IMR-90 (cell line): ENCODE measurements at regions not wholly inside any gene's neighbourhood (a gene's known extent, or its start where the extent isn't known, plus 50 kb on each side); places are given as distances from the start of the nearest gene placed in this dataset.

ENCODE experiments used
- ATAC-seq: fragments of 200-7000 bp; cut with Tn5 transposase; 2 replicates; pipeline ENCODE4 v1.9.1; 2020; ENCODE audit warnings: low read depth, mild to moderate bottlenecking, moderate library complexity
- BruUV-seq: library from RNA; stranded (reverse); fragments of 400-500 nt; replicated peaks from 2 replicates; lab custom pipeline; 2021; lab: Mats Ljungman, UMichigan
- CTCF ChIA-PET: fragments of 300-600 bp; formaldehyde crosslinking; extraction: SDS; loops from one replicate; lab custom pipeline; 2021; ENCODE audit warnings: antibody characterized with exemption; lab: Yijun Ruan, JAX
- POLR2A ChIA-PET: fragments of 300-600 bp; sonication (Branson Sonifier 250); formaldehyde crosslinking; loops from one replicate; lab custom pipeline; 2022; ENCODE audit warnings: antibody characterized with exemption; ENCODE audit not compliant: unreplicated experiment; lab: Charles Lee
- DNase-seq: peaks from one replicate; pipeline ENCODE4 v3.0.0; 2013
- H2AFZ ChIP-seq: replicated peaks from 2 replicates; pipeline ENCODE3; 2013; ENCODE audit warnings: low read length, mild to moderate bottlenecking; ENCODE audit not compliant: poor library complexity
- H2AK5ac ChIP-seq: 2 replicates; pipeline ENCODE4 v1.6.1; 2013; ENCODE audit warnings: low read depth, low read length, inconsistent platforms
- H2AK9ac ChIP-seq: replicated peaks from 2 replicates; pipeline ENCODE3; 2013; ENCODE audit warnings: mild to moderate bottlenecking, low read depth, low read length, moderate library complexity; ENCODE audit not compliant: poor library complexity
- H2BK120ac ChIP-seq: 2 replicates; pipeline ENCODE4 v1.6.1; 2013; ENCODE audit warnings: low read depth, low read length, inconsistent platforms
- H2BK15ac ChIP-seq: 3 replicates; pipeline ENCODE4 v1.6.1; 2013; ENCODE audit warnings: low read depth, low read length, inconsistent platforms
- H2BK20ac ChIP-seq: 2 replicates; pipeline ENCODE4 v1.6.1; 2013; ENCODE audit warnings: low read depth, mild to moderate bottlenecking, inconsistent platforms, low read length, moderate library complexity
- H2BK5ac ChIP-seq: 2 replicates; pipeline ENCODE4 v1.6.1; 2013; ENCODE audit warnings: mild to moderate bottlenecking, low read depth, low read length, inconsistent platforms; ENCODE audit not compliant: poor library complexity, severe bottlenecking
- H3K14ac ChIP-seq: replicated peaks from 2 replicates; pipeline ENCODE4 v1.6.1; 2013; ENCODE audit warnings: low read depth, low read length, inconsistent platforms
- H3K18ac ChIP-seq: 2 replicates; pipeline ENCODE4 v1.6.1; 2013; ENCODE audit warnings: low read depth, low read length, control low read depth
- H3K23ac ChIP-seq: 2 replicates; pipeline ENCODE4 v1.6.1; 2013; ENCODE audit warnings: low read depth, low read length, inconsistent platforms
- H3K27ac ChIP-seq: 2 replicates; pipeline ENCODE4 v1.5.1; 2013; ENCODE audit warnings: mild to moderate bottlenecking, control low read depth, low read length; ENCODE audit not compliant: insufficient read depth
- H3K27me3 ChIP-seq: 2 replicates; pipeline ENCODE4 v1.6.1; 2013; ENCODE audit warnings: low read length; ENCODE audit not compliant: control insufficient read depth, insufficient read depth
- H3K36me3 ChIP-seq: 2 replicates; pipeline ENCODE4 v1.6.1; 2013; ENCODE audit warnings: low read length, mixed read lengths; ENCODE audit not compliant: control insufficient read depth, insufficient read depth
- H3K4ac ChIP-seq: 2 replicates; pipeline ENCODE4 v1.6.1; 2013; ENCODE audit warnings: low read depth, low read length, inconsistent platforms
- H3K4me1 ChIP-seq: 2 replicates; pipeline ENCODE4 v1.6.1; 2013; ENCODE audit warnings: low read length, mixed read lengths; ENCODE audit not compliant: control insufficient read depth, insufficient read depth
- H3K4me2 ChIP-seq: 2 replicates; pipeline ENCODE4 v1.6.1; 2013; ENCODE audit warnings: low read depth, mild to moderate bottlenecking, control low read depth, low read length, moderate library complexity
- H3K4me3 ChIP-seq: 2 replicates; pipeline ENCODE4 v1.5.1; 2013; ENCODE audit warnings: low read depth, mild to moderate bottlenecking, control low read depth, low read length, moderate library complexity; ENCODE audit not compliant: insufficient read depth
- H3K56ac ChIP-seq: 2 replicates; pipeline ENCODE4 v1.6.1; 2013; ENCODE audit warnings: low read length, inconsistent platforms; ENCODE audit not compliant: insufficient read depth; ENCODE audit errors: extremely low read depth
- H3K79me1 ChIP-seq, 2 experiments: 2 replicates each; pipeline ENCODE4 v1.6.1; 2013; ENCODE audit warnings: low read length in 2 of 2, inconsistent platforms in 1 of 2, low read depth in 1 of 2
- H3K9ac ChIP-seq: 2 replicates; pipeline ENCODE4 v1.6.1; 2013; ENCODE audit warnings: low read depth, low read length, control low read depth
- H3K9me1 ChIP-seq: 2 replicates; pipeline ENCODE4 v1.6.1; 2013; ENCODE audit warnings: low read length, inconsistent platforms; ENCODE audit not compliant: insufficient read depth
- H3K9me3 ChIP-seq: 2 replicates; pipeline ENCODE4 v1.6.1; 2013; ENCODE audit warnings: low read length; ENCODE audit not compliant: control insufficient read depth, insufficient read depth
- H4K20me1 ChIP-seq: 2 replicates; pipeline ENCODE4 v1.6.1; 2013; ENCODE audit warnings: low read length, inconsistent platforms; ENCODE audit not compliant: insufficient read depth
- H4K5ac ChIP-seq: 2 replicates; pipeline ENCODE4 v1.6.1; 2013; ENCODE audit warnings: mild to moderate bottlenecking, low read depth, low read length, control low read depth
- H4K8ac ChIP-seq, 2 experiments: 2 replicates each; pipeline ENCODE4 v1.6.1; 2013; ENCODE audit warnings: low read depth in 2 of 2, low read length in 2 of 2, control low read depth in 1 of 2, inconsistent platforms in 1 of 2
- H4K91ac ChIP-seq: 2 replicates; pipeline ENCODE4 v1.6.1; 2013; ENCODE audit warnings: low read depth, low read length, inconsistent platforms; ENCODE audit not compliant: insufficient read depth
- BHLHE40 ChIP-seq: fragments of 150-350 bp; IDR thresholded peaks from 2 replicates; pipeline ENCODE4 v1.6.1; 2016; ENCODE audit warnings: mild to moderate bottlenecking, low read depth, low read length
- CTCF ChIP-seq: conservative IDR thresholded peaks from 2 replicates; pipeline ENCODE4 v1.5.1; 2012; ENCODE audit warnings: mild to moderate bottlenecking, low read depth, low read length, improper control_type of control experiment
- ELK1 ChIP-seq: fragments of 150-350 bp; IDR thresholded peaks from 2 replicates; pipeline ENCODE4 v1.6.1; 2016; ENCODE audit warnings: low read depth, mild to moderate bottlenecking, low read length, moderate library complexity, borderline replicate concordance
- FOS ChIP-seq: fragments of 150-350 bp; IDR thresholded peaks from 2 replicates; pipeline ENCODE4 v1.6.1; 2016; ENCODE audit warnings: low read depth, low read length
- MAFK ChIP-seq: IDR thresholded peaks from 2 replicates; pipeline ENCODE4 v1.6.1; 2012; ENCODE audit warnings: low read depth, low read length, improper control_type of control experiment
- NFE2L2 ChIP-seq: fragments of 150-350 bp; IDR thresholded peaks from 2 replicates; pipeline ENCODE4 v1.6.1; 2016; ENCODE audit warnings: low read depth, mild to moderate bottlenecking, low read length
- POLR2A ChIP-seq: IDR thresholded peaks from 2 replicates; pipeline ENCODE4 v1.6.1; 2012; ENCODE audit warnings: mild to moderate bottlenecking, low read depth, low read length
- RAD21 ChIP-seq: IDR thresholded peaks from 2 replicates; pipeline ENCODE4 v1.6.1; 2012; ENCODE audit warnings: low read length, improper control_type of control experiment
- RCOR1 ChIP-seq: IDR thresholded peaks from 2 replicates; pipeline ENCODE4 v1.6.1; 2012; ENCODE audit warnings: mild to moderate bottlenecking, low read length, improper control_type of control experiment; ENCODE audit not compliant: insufficient replicate concordance
- RFX5 ChIP-seq: IDR thresholded peaks from 2 replicates; pipeline ENCODE4 v1.8.0; 2012; ENCODE audit warnings: low read depth, mild to moderate bottlenecking, low read length, moderate library complexity
- SMC3 ChIP-seq: fragments of 150-350 bp; IDR thresholded peaks from 2 replicates; pipeline ENCODE4 v1.6.1; 2016; ENCODE audit warnings: low read depth, mild to moderate bottlenecking, antibody characterized with exemption, low read length, moderate library complexity
- WGBS, 2 experiments: methylation state at CpG; one replicate each; pipeline versions ENCODE4 v1.1.5 to v1.1.7; 2013; ENCODE audit warnings: missing lambda C conversion rate in 2 of 2; ENCODE audit not compliant: insufficient read length in 1 of 2; ENCODE audit errors: extremely low coverage in 2 of 2; 5-methylcytosine and 5-hydroxymethylcytosine counted together
- dilution Hi-C: fragments of 300-500 bp; cut with HindIII; formaldehyde crosslinking; loops from one replicate; pipeline ENCODE4 v1.14.3; 2018; ENCODE audit warnings: low sequenced_read_pairs; ENCODE audit not compliant: unreplicated experiment
- in situ Hi-C: fragments of 300-500 bp; cut with MboI; formaldehyde crosslinking; loops from 3 replicates; pipeline ENCODE4 v1.14.3; 2019; ENCODE audit warnings: low sequenced_read_pairs, inconsistent platforms, mixed read lengths
- intact Hi-C: fragments of 100-400 bp; cut with micrococcal nuclease; formaldehyde crosslinking; loops from 2 replicates; pipeline ENCODE4 v1.10.0; 2022

DNA sequence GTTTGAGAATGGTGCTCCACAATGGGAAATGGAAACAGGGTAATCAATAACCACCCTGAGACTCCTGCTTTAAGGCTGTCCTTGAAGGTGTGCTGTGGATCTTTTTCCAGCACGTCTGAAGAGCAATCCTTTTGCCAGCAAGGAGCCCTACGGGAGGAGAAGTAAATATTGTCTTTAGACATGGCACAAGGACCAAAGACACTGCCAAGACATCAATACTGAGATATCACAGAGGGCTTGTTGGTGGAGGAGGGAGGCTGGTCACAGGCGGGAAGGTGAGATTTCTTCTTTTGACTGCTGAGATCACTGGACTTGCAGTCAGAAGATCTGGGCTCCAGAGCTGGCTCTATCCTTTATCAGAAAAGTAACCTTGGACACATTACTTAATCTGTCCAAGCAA is 135.0 kb upstream of the ZNF462 start:
- no peak overlapping the region for H4K5ac ChIP-seq
- no peaks in the 10 kb centered on the region for H3K79me1 ChIP-seq
- intact Hi-C loops = no loop called here
- dilution Hi-C loops = no loop called here
- H4K20me1 ChIP-seq = no peaks in the 10 kb centered on the region
- H3K27me3 ChIP-seq = no peaks in the 10 kb centered on the region
- H2BK15ac ChIP-seq = no peak overlapping the region
- no peak for TF ChIP-seq RCOR1
- TF ChIP-seq FOS = no peak
- TF ChIP-seq RAD21 = no peak
- TF ChIP-seq NFE2L2 = no peak
- no peak for TF ChIP-seq ELK1
- no peak for TF ChIP-seq SMC3
- TF ChIP-seq POLR2A = no peak
- TF ChIP-seq MAFK = no peak
- no peak for TF ChIP-seq RFX5
- TF ChIP-seq BHLHE40 = no peak
- TF ChIP-seq CTCF = no peak
- H3K4me3 ChIP-seq = no peak overlapping the region
- no TSS peak for BruUV-seq
- in situ Hi-C loops = no loop called here
- H3K9me3 ChIP-seq = no peaks in the 10 kb centered on the region; the same call in 1 of the 2 replicates
- POLR2A ChIA-PET = no interaction called here
- H2BK5ac ChIP-seq = no peak overlapping the region
- no CpG with 5 or more reads among the region's 3 CpGs for WGBS, 2 experiments
- no peak overlapping the region for H3K56ac ChIP-seq
- H3K9me1 ChIP-seq = no peaks in the 10 kb centered on the region
- no peak for DNase-seq
- H2AK5ac ChIP-seq = no peak overlapping the region
- no peaks in the 10 kb centered on the region for H3K4me1 ChIP-seq
- H3K23ac ChIP-seq = no peak overlapping the region
- no peak overlapping the region for H3K18ac ChIP-seq
- no peak overlapping the region for H4K8ac ChIP-seq
- no peak overlapping the region for H3K27ac ChIP-seq
- H4K91ac ChIP-seq = no peak overlapping the region
- H3K4ac ChIP-seq = no peak overlapping the region
- ATAC-seq = no peak
- H2AK9ac ChIP-seq = no peak overlapping the region
- no peak overlapping the region for H3K4me2 ChIP-seq
- no peak overlapping the region for H3K14ac ChIP-seq
- H2BK20ac ChIP-seq = no peak overlapping the region
- no peak overlapping the region for H3K9ac ChIP-seq
- no peak overlapping the region for H2BK120ac ChIP-seq
- CTCF ChIA-PET = no interaction called here
- no peaks in the 10 kb centered on the region for H3K36me3 ChIP-seq
- no peak overlapping the region for H2AFZ ChIP-seq
